GM23338 (cell line): ENCODE measurements at regions not wholly inside any gene's neighbourhood (a gene's known extent, or its start where the extent isn't known, plus 50 kb on each side); places are given as distances from the start of the nearest gene placed in this dataset.

Experiments
- ATAC-seq: fragments of 200-7000 bp; cut with Tn5 transposase; 3 replicates; pipeline ENCODE4 v1.9.1; 2020
- DNase-seq: peaks from one replicate; pipeline ENCODE4 v3.0.0-alpha.2; 2015; ENCODE audit warnings: low spot score
- H2AFZ ChIP-seq: fragments of 200-600 bp; sonication (generic); 2 replicates; pipeline ENCODE4 v1.8.0; 2016; ENCODE audit warnings: antibody characterized with exemption, mild to moderate bottlenecking, moderate library complexity
- H3F3A ChIP-seq: fragments of 200-600 bp; sonication (generic); replicated peaks from 2 replicates; pipeline ENCODE4 v1.8.0; 2017; ENCODE audit warnings: antibody characterized with exemption, mixed run types, low read depth
- H3K27ac ChIP-seq: fragments of 200-600 bp; sonication (generic); 2 replicates; pipeline ENCODE4 v1.6.1; 2016; ENCODE audit warnings: low read depth
- H3K27me3 ChIP-seq: fragments of 200-600 bp; sonication (generic); 2 replicates; pipeline ENCODE4 v1.8.0; 2016; ENCODE audit warnings: mild to moderate bottlenecking, mixed run types, moderate library complexity; ENCODE audit not compliant: insufficient read depth
- H3K36me3 ChIP-seq: fragments of 200-600 bp; sonication (generic); 2 replicates; pipeline ENCODE4 v1.8.0; 2016; ENCODE audit warnings: mild to moderate bottlenecking; ENCODE audit not compliant: insufficient read depth
- H3K4me1 ChIP-seq: fragments of 200-600 bp; sonication (generic); 2 replicates; pipeline ENCODE4 v1.8.0; 2016; ENCODE audit warnings: mild to moderate bottlenecking, moderate library complexity; ENCODE audit not compliant: insufficient read depth
- H3K4me2 ChIP-seq: fragments of 200-600 bp; sonication (generic); 2 replicates; pipeline ENCODE4 v1.7.1; 2017; ENCODE audit warnings: mixed run types
- H3K4me3 ChIP-seq: fragments of 200-600 bp; sonication (generic); 2 replicates; pipeline ENCODE4 v1.6.1; 2016; ENCODE audit warnings: mixed run types
- H3K79me2 ChIP-seq: fragments of 200-600 bp; sonication (generic); replicated peaks from 2 replicates; pipeline ENCODE4 v1.8.0; 2017; ENCODE audit warnings: mild to moderate bottlenecking; ENCODE audit not compliant: insufficient read depth
- H3K9me2 ChIP-seq: fragments of 200-600 bp; sonication (generic); 2 replicates; pipeline ENCODE4 v1.8.0; 2017; ENCODE audit not compliant: insufficient read depth
- H4K20me1 ChIP-seq: fragments of 200-600 bp; sonication (generic); replicated peaks from 2 replicates; pipeline ENCODE4 v1.8.0; 2017; ENCODE audit warnings: mild to moderate bottlenecking; ENCODE audit not compliant: insufficient read depth
- H3K27ac Mint-ChIP-seq: 2 replicates; pipeline ENCODE4 v1.8.0; 2020; ENCODE audit warnings: inconsistent platforms, mild to moderate bottlenecking, moderate library complexity, mixed read lengths
- H3K27me3 Mint-ChIP-seq: 3 replicates; pipeline ENCODE4 v1.8.0; 2022; ENCODE audit warnings: low read depth, mild to moderate bottlenecking, moderate library complexity, mixed read lengths, inconsistent platforms; ENCODE audit not compliant: insufficient read depth, poor library complexity
- H3K36me3 Mint-ChIP-seq: 3 replicates; pipeline ENCODE4 v1.8.0; 2021; ENCODE audit warnings: low read depth, mild to moderate bottlenecking, inconsistent platforms, moderate library complexity, mixed read lengths
- H3K4me1 Mint-ChIP-seq: 3 replicates; pipeline ENCODE4 v1.8.0; 2020; ENCODE audit warnings: mild to moderate bottlenecking, inconsistent platforms, mixed read lengths
- H3K4me3 Mint-ChIP-seq: 3 replicates; pipeline ENCODE4 v1.8.0; 2021; ENCODE audit warnings: moderate library complexity, mild to moderate bottlenecking, inconsistent platforms, mixed read lengths
- H3K9me3 Mint-ChIP-seq: 3 replicates; pipeline ENCODE4 v1.8.0; 2020; ENCODE audit warnings: moderate library complexity, mild to moderate bottlenecking, inconsistent platforms, mixed read lengths
- CREB1 ChIP-seq: fragments of 250-450 bp; sonication (Bioruptor Pico); IDR thresholded peaks from 2 replicates; pipeline ENCODE4 v1.5.0; 2020; ENCODE audit warnings: low read depth, mild to moderate bottlenecking, moderate library complexity
- CTCF ChIP-seq, 2 experiments: fragments of 200-600 bp in 1 of 2; sonication (generic) in 1 of 2; conservative IDR thresholded peaks; 2 replicates each; pipeline versions ENCODE4 v1.5.1 to v1.6.1; 2016 to 2017; ENCODE audit warnings: antibody characterized with exemption in 2 of 2, low read depth in 2 of 2, mild to moderate bottlenecking in 2 of 2, moderate library complexity in 1 of 2
- ETS1 ChIP-seq: IDR thresholded peaks from 2 replicates; pipeline ENCODE4 v1.6.1; 2016; ENCODE audit warnings: antibody characterized with exemption
- EZH2 ChIP-seq: fragments of 200-600 bp; sonication (generic); IDR thresholded peaks from one replicate; pipeline ENCODE4 v1.8.0; 2017; ENCODE audit warnings: antibody characterized with exemption, mild to moderate bottlenecking, low read depth; ENCODE audit not compliant: unreplicated experiment
- EZH2phosphoT487 ChIP-seq: fragments of 200-600 bp; sonication (generic); IDR thresholded peaks from one replicate; pipeline ENCODE4 v1.8.1; 2018; ENCODE audit warnings: antibody characterized with exemption; ENCODE audit not compliant: unreplicated experiment
- JUNB ChIP-seq: IDR thresholded peaks from one replicate; pipeline ENCODE4 v1.6.1; 2016; ENCODE audit warnings: antibody characterized with exemption; ENCODE audit not compliant: unreplicated experiment
- NANOG ChIP-seq: IDR thresholded peaks from 2 replicates; pipeline ENCODE4 v1.6.1; 2016; ENCODE audit warnings: antibody characterized with exemption, borderline replicate concordance
- POLR2AphosphoS5 ChIP-seq: IDR thresholded peaks from 2 replicates; pipeline ENCODE4 v1.6.1; 2016; ENCODE audit warnings: antibody characterized with exemption, low read depth
- REST ChIP-seq: IDR thresholded peaks from one replicate; pipeline ENCODE4 v1.6.1; 2018; ENCODE audit warnings: antibody characterized with exemption; ENCODE audit not compliant: unreplicated experiment
- STAT1 ChIP-seq: IDR thresholded peaks from one replicate; pipeline ENCODE4 v1.6.1; 2016; ENCODE audit warnings: antibody characterized with exemption; ENCODE audit not compliant: unreplicated experiment
- ZNF114 ChIP-seq: fragments of 250-450 bp; sonication (Bioruptor Pico); IDR thresholded peaks from 2 replicates; pipeline ENCODE4 v1.5.0; 2020; ENCODE audit warnings: mild to moderate bottlenecking, moderate library complexity
- ZNF331 ChIP-seq: fragments of 250-450 bp; sonication (Bioruptor Pico); IDR thresholded peaks from 2 replicates; pipeline ENCODE4 v1.5.0; 2020; ENCODE audit warnings: low read depth, mild to moderate bottlenecking, moderate library complexity
- ZNF462 ChIP-seq: fragments of 250-450 bp; sonication (Bioruptor Pico); IDR thresholded peaks from 2 replicates; pipeline ENCODE4 v1.5.0; 2020; ENCODE audit warnings: mild to moderate bottlenecking, moderate library complexity

- peaks cover 9% of the 10 kb centered on the region for H3K36me3 Mint-ChIP-seq
- H3K27ac Mint-ChIP-seq = no peak overlapping the region
- no peak overlapping the region for H2AFZ ChIP-seq
- peaks cover 1% of the 10 kb centered on the region for H3K27me3 Mint-ChIP-seq
- H3K4me3 ChIP-seq = no peak overlapping the region
- no peak for ATAC-seq
- no peak for TF ChIP-seq NANOG
- no peak for TF ChIP-seq STAT1
- TF ChIP-seq JUNB = no peak
- TF ChIP-seq CTCF (conservative IDR thresholded peaks at IDR 0.05; ENCODE audit: low read depth in 2 of 2) = no peak
- TF ChIP-seq ETS1 = no peak
- no peak for TF ChIP-seq CREB1 (CRISPR knock-in tag)
- no peak for TF ChIP-seq EZH2phosphoT487
- no peak for TF ChIP-seq POLR2AphosphoS5
- TF ChIP-seq ZNF462 (CRISPR knock-in tag) = no peak
- TF ChIP-seq EZH2 = no peak
- TF ChIP-seq REST = no peak
- TF ChIP-seq ZNF331 (CRISPR knock-in tag) = no peak
- no peak for TF ChIP-seq ZNF114 (CRISPR knock-in tag)
- H3K36me3 ChIP-seq = no peaks in the 10 kb centered on the region
- no peaks in the 10 kb centered on the region for H3K79me2 ChIP-seq
- no peaks in the 10 kb centered on the region for H3K4me1 ChIP-seq
- H3K9me3 Mint-ChIP-seq = peaks cover 7% of the 10 kb centered on the region; the same call in 2 of the 3 replicates
- H4K20me1 ChIP-seq = no peaks in the 10 kb centered on the region
- H3K4me3 Mint-ChIP-seq = no peak overlapping the region
- no peaks in the 10 kb centered on the region for H3K9me2 ChIP-seq
- H3F3A ChIP-seq = no peaks in the 10 kb centered on the region
- H3K27ac ChIP-seq = no peak overlapping the region
- H3K4me2 ChIP-seq = no peak overlapping the region
- peaks cover 3% of the 10 kb centered on the region; the same call in 1 of the 3 replicates for H3K4me1 Mint-ChIP-seq
- no peak for DNase-seq
- H3K27me3 ChIP-seq = no peaks in the 10 kb centered on the region
Measured at GRCh38 chr3:162218479-162218878, 721.9 kb downstream of the OTOL1 start.
